Endodermal cell (in vitro differentiated cells): ENCODE measurements at regions not wholly inside any gene's neighbourhood (a gene's known extent, or its start where the extent isn't known, plus 50 kb on each side); places are given as distances from the start of the nearest gene placed in this dataset.
"Not testable (repeated sequence)": the region's sequence is repeated elsewhere in the genome, so short reads cannot be mapped to it uniquely, and the experiment has no call there.

Source experiments
- DNase-seq: peaks from one replicate; pipeline ENCODE4 v3.0.0-alpha.2; 2017
- H3K27ac ChIP-seq: 2 replicates; pipeline ENCODE4 v1.5.1; 2013; ENCODE audit warnings: mild to moderate bottlenecking, low read depth, low read length, moderate library complexity
- H3K27me3 ChIP-seq: 2 replicates; pipeline ENCODE4 v1.6.1; 2013; ENCODE audit warnings: mild to moderate bottlenecking, low read length, moderate library complexity; ENCODE audit not compliant: insufficient read depth, control insufficient read depth, poor library complexity, severe bottlenecking
- H3K36me3 ChIP-seq: 2 replicates; pipeline ENCODE4 v1.7.0; 2013; ENCODE audit warnings: mild to moderate bottlenecking, low read length, moderate library complexity; ENCODE audit not compliant: control insufficient read depth, insufficient read depth
- H3K4me1 ChIP-seq: one replicate; pipeline ENCODE4 v1.7.0; 2013; ENCODE audit warnings: low read length; ENCODE audit not compliant: control insufficient read depth, insufficient read depth
- H3K4me3 ChIP-seq: 2 replicates; pipeline ENCODE4 v1.5.1; 2013; ENCODE audit warnings: mild to moderate bottlenecking, low read length, moderate library complexity
- H3K9ac ChIP-seq: 2 replicates; pipeline ENCODE4 v1.6.1; 2013; ENCODE audit warnings: mild to moderate bottlenecking, low read length, moderate library complexity; ENCODE audit not compliant: poor library complexity, severe bottlenecking; ENCODE audit errors: extremely low read depth
- H3K9me3 ChIP-seq: 2 replicates; pipeline ENCODE4 v1.6.1; 2013; ENCODE audit warnings: mild to moderate bottlenecking, low read length, moderate library complexity; ENCODE audit not compliant: control insufficient read depth
- H3K27ac Mint-ChIP-seq: 2 replicates; pipeline ENCODE4 v1.8.0; 2020; ENCODE audit warnings: mixed read lengths
- H3K27me3 Mint-ChIP-seq: 2 replicates; pipeline ENCODE4 v1.8.0; 2021; ENCODE audit warnings: mild to moderate bottlenecking, mixed read lengths; ENCODE audit not compliant: insufficient read depth
- H3K36me3 Mint-ChIP-seq: 2 replicates; pipeline ENCODE4 v1.8.0; 2020; ENCODE audit warnings: low read depth, mixed read lengths
- H3K4me1 Mint-ChIP-seq: 2 replicates; pipeline ENCODE4 v1.8.0; 2020; ENCODE audit warnings: mixed read lengths
- H3K4me3 Mint-ChIP-seq: 2 replicates; pipeline ENCODE4 v1.8.0; 2020; ENCODE audit warnings: mild to moderate bottlenecking, moderate library complexity, mixed read lengths
- H3K9me3 Mint-ChIP-seq: 2 replicates; pipeline ENCODE4 v1.8.0; 2020; ENCODE audit warnings: mild to moderate bottlenecking, mixed read lengths
- WGBS, 2 experiments: methylation state at CpG; one replicate each; pipeline versions ENCODE4 v1.1.5 to v1.1.7; 2013; ENCODE audit warnings: missing lambda C conversion rate in 2 of 2, mixed read lengths in 1 of 2; ENCODE audit not compliant: insufficient coverage in 1 of 2, insufficient read length in 1 of 2; 5-methylcytosine and 5-hydroxymethylcytosine counted together
- TF ChIP-seq, protein P1 (sequence below): fragments of 200-600 bp; sonication (generic); conservative IDR thresholded peaks from 2 replicates; pipeline ENCODE4 v1.5.0; 2021; ENCODE audit warnings: antibody characterized with exemption, mild to moderate bottlenecking

DNA sequence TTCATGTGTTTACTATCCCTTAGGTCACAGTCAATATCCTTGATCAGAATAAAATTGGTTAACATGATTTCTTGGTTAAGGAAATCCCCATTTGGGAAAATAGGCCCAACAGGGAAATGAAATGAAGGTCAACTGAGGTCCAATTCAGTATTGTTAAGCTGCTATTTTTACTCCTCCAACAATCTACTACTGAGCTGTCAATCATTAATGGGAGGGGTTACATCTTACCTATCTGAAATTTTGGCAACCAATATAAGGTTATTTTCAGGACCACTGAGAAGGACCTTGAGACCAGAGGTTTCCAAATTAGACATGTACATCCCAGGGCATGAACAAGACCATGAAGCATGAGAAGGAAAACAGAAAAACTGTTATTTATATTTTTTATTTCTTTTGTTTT lies 64.2 kb upstream of the ALG13 start:
- no peaks in the 10 kb centered on the region for H3K4me1 ChIP-seq
- no peaks in the 10 kb centered on the region for H3K9me3 ChIP-seq
- H3K4me3 ChIP-seq: no peak overlapping the region
- H3K27ac ChIP-seq: no peak overlapping the region
- H3K9ac ChIP-seq: no peak overlapping the region
- no peaks in the 10 kb centered on the region for H3K36me3 ChIP-seq
- TF ChIP-seq, protein P1, sequence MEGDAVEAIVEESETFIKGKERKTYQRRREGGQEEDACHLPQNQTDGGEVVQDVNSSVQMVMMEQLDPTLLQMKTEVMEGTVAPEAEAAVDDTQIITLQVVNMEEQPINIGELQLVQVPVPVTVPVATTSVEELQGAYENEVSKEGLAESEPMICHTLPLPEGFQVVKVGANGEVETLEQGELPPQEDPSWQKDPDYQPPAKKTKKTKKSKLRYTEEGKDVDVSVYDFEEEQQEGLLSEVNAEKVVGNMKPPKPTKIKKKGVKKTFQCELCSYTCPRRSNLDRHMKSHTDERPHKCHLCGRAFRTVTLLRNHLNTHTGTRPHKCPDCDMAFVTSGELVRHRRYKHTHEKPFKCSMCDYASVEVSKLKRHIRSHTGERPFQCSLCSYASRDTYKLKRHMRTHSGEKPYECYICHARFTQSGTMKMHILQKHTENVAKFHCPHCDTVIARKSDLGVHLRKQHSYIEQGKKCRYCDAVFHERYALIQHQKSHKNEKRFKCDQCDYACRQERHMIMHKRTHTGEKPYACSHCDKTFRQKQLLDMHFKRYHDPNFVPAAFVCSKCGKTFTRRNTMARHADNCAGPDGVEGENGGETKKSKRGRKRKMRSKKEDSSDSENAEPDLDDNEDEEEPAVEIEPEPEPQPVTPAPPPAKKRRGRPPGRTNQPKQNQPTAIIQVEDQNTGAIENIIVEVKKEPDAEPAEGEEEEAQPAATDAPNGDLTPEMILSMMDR: no peak
- no peaks in the 10 kb centered on the region for H3K27me3 ChIP-seq
- no peak overlapping the region for H3K27ac Mint-ChIP-seq
- H3K9me3 Mint-ChIP-seq: no peaks in the 10 kb centered on the region
- H3K4me3 Mint-ChIP-seq: no peak overlapping the region
- peaks cover 2% of the 10 kb centered on the region for H3K27me3 Mint-ChIP-seq
- H3K36me3 Mint-ChIP-seq: no peaks in the 10 kb centered on the region
- H3K4me1 Mint-ChIP-seq: peaks cover 5% of the 10 kb centered on the region
- no peak for DNase-seq

DNA sequence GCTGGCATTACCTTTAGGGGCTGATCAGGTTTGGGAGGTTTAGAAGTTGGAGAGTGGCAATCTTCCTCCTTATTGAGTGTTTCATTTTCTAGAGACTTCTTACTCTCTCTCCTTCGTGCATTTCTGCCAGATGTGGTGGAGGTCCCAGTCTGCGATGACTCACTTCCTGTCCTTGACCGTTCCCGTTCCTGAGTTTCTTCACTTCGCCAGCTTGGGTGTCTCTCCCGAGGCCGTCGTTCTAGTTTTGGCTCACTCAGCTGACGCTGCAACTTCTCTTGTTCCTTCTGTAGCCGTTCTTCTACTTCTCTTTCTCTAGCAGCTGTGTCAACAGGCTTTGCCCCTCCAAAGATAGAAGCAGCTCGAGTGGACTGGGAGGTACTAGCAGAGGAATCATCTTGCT lies 60.9 kb upstream of the ALG13 start:
- WGBS, 2 experiments: 95% methylated on average over 8 of the region's 11 CpGs; no CpG with 5 or more reads in 1 of the 2 experiments
- H3K9me3 ChIP-seq, H3K27ac ChIP-seq, H3K4me3 ChIP-seq, H3K4me1 Mint-ChIP-seq, H3K9ac ChIP-seq, H3K27me3 ChIP-seq, H3K27me3 Mint-ChIP-seq, H3K36me3 ChIP-seq, H3K4me1 ChIP-seq, H3K27ac Mint-ChIP-seq, H3K4me3 Mint-ChIP-seq, H3K36me3 Mint-ChIP-seq, H3K9me3 Mint-ChIP-seq, DNase-seq: not testable (repeated sequence)

DNA sequence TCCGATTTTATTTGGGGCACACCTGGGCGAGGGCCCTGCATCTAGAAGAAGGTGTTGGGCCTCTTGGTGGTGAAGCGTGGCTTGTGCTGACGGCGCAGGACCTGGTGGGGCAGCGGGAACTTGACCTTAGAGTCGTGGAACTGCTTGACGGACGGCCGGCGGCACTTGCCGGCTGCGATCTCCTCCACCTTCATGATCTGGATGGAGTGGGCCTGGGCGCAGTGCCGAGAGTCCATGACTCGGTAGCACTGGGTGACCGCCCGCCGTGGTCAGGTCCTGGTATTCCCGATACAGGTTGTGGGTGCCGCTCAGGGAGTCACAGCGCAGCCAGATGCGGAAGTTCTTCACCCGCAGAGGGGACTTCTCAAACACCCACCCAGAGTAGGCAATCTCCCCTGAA lies 56.8 kb upstream of the ALG13 start:
- no peaks in the 10 kb centered on the region for H3K4me1 ChIP-seq
- 96 to 97% methylated on average over 14 to 24 of the region's 24 CpGs for WGBS, 2 experiments
- H3K4me3 ChIP-seq: no peak overlapping the region
- H3K36me3 ChIP-seq: no peaks in the 10 kb centered on the region
- H3K9me3 Mint-ChIP-seq: no peaks in the 10 kb centered on the region
- DNase-seq: no peak
- no peaks in the 10 kb centered on the region for H3K4me1 Mint-ChIP-seq
- no peaks in the 10 kb centered on the region for H3K9me3 ChIP-seq
- H3K27ac ChIP-seq: no peak overlapping the region
- no peaks in the 10 kb centered on the region for H3K36me3 Mint-ChIP-seq
- TF ChIP-seq, protein P1: no peak
- peaks cover 2% of the 10 kb centered on the region for H3K27me3 Mint-ChIP-seq
- H3K27ac Mint-ChIP-seq: no peak overlapping the region
- no peaks in the 10 kb centered on the region for H3K27me3 ChIP-seq
- H3K4me3 Mint-ChIP-seq: no peak overlapping the region
- H3K9ac ChIP-seq: no peak overlapping the region

DNA sequence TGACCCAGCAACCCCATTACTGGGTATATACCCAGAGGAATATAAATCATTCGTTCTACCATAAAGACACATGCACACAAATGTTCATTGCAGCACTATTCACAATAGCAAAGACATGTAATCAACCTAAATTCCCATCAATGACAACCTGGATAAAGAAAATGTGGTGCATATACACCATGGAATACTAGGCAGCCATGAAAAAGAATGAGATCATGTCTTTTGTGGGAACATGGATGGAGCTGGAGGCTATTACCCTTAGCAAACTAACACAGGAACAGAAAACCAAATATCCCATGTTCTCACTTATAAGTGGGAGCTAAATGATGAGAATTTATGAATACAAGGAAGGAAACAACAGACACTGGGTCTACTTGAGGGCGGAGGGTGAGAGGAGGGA lies 53.7 kb upstream of the ALG13 start:
- not testable (repeated sequence) for H3K27ac Mint-ChIP-seq

More for the DNA sequence above, 53.7 kb upstream of the ALG13 start:
- not testable (repeated sequence) for H3K27me3 ChIP-seq, H3K36me3 Mint-ChIP-seq, H3K4me3 ChIP-seq, H3K9me3 ChIP-seq, H3K9ac ChIP-seq, H3K4me3 Mint-ChIP-seq, DNase-seq, H3K4me1 Mint-ChIP-seq, H3K4me1 ChIP-seq, H3K36me3 ChIP-seq, H3K9me3 Mint-ChIP-seq, H3K27me3 Mint-ChIP-seq, H3K27ac ChIP-seq
- WGBS, 2 experiments: 83 to 96% methylated on average over 1 to 2 of the region's 2 CpGs
